ENCODE measurements at regions not wholly inside any gene's neighbourhood (a gene's known extent, or its start where the extent isn't known, plus 50 kb on each side); places are given as distances from the start of the nearest gene placed in this dataset.
A peak's percentile ranks its signal among the peaks of the same experiment; 100 is the strongest.

DNA sequence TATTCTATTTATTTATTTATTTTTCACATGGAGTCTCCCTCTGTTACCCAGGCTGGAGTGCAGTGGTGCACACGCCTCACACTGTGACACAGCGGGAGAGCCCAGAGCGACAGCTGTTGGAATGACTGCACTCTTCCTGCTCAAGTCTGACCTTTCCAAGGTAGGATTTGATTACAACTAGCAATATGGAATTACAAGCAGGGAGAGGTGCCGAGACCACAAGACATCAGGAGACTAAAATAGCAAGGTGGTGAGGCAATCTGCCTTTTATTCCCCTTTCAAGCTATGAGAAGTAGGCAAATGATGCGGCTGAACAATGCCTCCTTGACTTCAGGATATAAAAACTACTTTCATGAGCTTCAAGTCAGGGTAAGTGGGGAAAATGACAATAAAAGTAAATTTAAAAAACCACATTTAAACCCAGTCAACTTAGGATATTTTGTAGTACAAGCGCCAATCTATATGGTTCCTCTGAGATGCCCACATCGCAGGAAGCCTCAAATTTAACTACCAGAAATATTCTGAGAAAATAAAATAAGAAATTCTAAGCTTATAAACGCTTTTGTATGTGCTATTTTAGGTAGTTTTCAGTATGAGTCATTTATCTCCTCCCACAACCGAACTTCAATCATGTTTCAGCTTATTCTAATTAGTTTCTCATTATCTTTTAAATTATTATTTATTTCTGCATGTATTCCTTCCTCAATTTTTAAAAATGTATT, 146.9 kb upstream of the SGK1 start:
- no TSS peak for BruUV-seq (replicated peaks)
- no peak overlapping the region for H2AFZ ChIP-seq (ENCODE audit: low read depth, low read length)
- 28% methylated on average over 9 of the region's 9 CpGs for WGBS (ENCODE audit: insufficient coverage, low coverage, missing lambda C conversion rate)
- peaks cover 2 to 3% of the 10 kb centered on the region in 2 experiments; a peak in 1 of 5 replicates for H3K27me3 ChIP-seq (ENCODE audit: control insufficient read depth in 2 of 2, insufficient read depth in 2 of 2, low read length in 2 of 2)
- FAIRE-seq (no peak), ATAC-seq (no peak), DNase-seq (ENCODE audit: extremely low read depth in 1 of 4, low spot score in 3 of 4) (no peak)
- H4K20me1 ChIP-seq (replicated peaks; ENCODE audit: control insufficient read depth, insufficient read depth, low read length): no peaks in the 10 kb centered on the region
- no peak overlapping the region for H3K9ac ChIP-seq (ENCODE audit: insufficient read depth in 1 of 2, low read depth in 2 of 2, low read length in 2 of 2)
- in situ Hi-C loops (cut with MboI) (no loop called here), intact Hi-C loops (cut with micrococcal nuclease) (no loop called here)
- no peaks in the 10 kb centered on the region; the same call in 1 of the 2 replicates for H3K9me3 ChIP-seq (replicated peaks; ENCODE audit: control insufficient read depth, insufficient read depth, low read depth, low read length)
- CTCF ChIA-PET (ENCODE audit: low intra/inter-chr PET ratio): no interaction called here
- no peak overlapping the region for H3K4me2 ChIP-seq (ENCODE audit: insufficient read depth, low read length)
- H3K4me3 ChIP-seq: no peak overlapping the region
- no peaks in the 10 kb centered on the region for H3K36me3 ChIP-seq (ENCODE audit: control insufficient read depth, insufficient read depth, low read length)
- POLR2A ChIA-PET: interaction anchor here (0.6 to 1.2 kb wide), 3 partner anchors 9 to 147 kb away, joined by 3 to 4 read pairs (median 3); partner anchors contain the start of gene SGK1
- no peaks in the 10 kb centered on the region for H3K79me2 ChIP-seq (ENCODE audit: control insufficient read depth, insufficient read depth, low read length)
- no peaks in the 10 kb centered on the region for H3K4me1 ChIP-seq (replicated peaks in 1 of 2; ENCODE audit: control insufficient read depth in 2 of 2, insufficient read depth in 2 of 2, low read length in 2 of 2)
- no peak overlapping the region for H3K27ac ChIP-seq (ENCODE audit: extremely low read depth, low read depth, low read length)
- H3K9me1 ChIP-seq (ENCODE audit: control insufficient read depth, insufficient read depth, low read length): no peaks in the 10 kb centered on the region
- TF ChIP-seq, protein P1, sequence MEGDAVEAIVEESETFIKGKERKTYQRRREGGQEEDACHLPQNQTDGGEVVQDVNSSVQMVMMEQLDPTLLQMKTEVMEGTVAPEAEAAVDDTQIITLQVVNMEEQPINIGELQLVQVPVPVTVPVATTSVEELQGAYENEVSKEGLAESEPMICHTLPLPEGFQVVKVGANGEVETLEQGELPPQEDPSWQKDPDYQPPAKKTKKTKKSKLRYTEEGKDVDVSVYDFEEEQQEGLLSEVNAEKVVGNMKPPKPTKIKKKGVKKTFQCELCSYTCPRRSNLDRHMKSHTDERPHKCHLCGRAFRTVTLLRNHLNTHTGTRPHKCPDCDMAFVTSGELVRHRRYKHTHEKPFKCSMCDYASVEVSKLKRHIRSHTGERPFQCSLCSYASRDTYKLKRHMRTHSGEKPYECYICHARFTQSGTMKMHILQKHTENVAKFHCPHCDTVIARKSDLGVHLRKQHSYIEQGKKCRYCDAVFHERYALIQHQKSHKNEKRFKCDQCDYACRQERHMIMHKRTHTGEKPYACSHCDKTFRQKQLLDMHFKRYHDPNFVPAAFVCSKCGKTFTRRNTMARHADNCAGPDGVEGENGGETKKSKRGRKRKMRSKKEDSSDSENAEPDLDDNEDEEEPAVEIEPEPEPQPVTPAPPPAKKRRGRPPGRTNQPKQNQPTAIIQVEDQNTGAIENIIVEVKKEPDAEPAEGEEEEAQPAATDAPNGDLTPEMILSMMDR (IDR thresholded peaks at IDR 0.05 in 2 of 3, conservative IDR thresholded peaks at IDR 0.05 in 1 of 3; ENCODE audit: insufficient read depth in 2 of 3, low read depth in 1 of 3, low read length in 3 of 3): no peak
- TF ChIP-seq MEF2A (IDR thresholded peaks at IDR 0.05; ENCODE audit: control insufficient read depth, low read depth, low read length): peak; percentile 15; the same call in 1 of the 2 replicates
